NOMO-1 (cell line): ENCODE measurements at regions not wholly inside any gene's neighbourhood (a gene's known extent, or its start where the extent isn't known, plus 50 kb on each side); places are given as distances from the start of the nearest gene placed in this dataset.
"Not testable (repeated sequence)": the region's sequence is repeated elsewhere in the genome, so short reads cannot be mapped to it uniquely, and the experiment has no call there.

Experiments
- DNase-seq, 2 experiments: peaks; one replicate each; lab custom pipeline; 2025; ENCODE audit not compliant: unreplicated experiment in 2 of 2; lab: John Stamatoyannopoulos, UW

GRCh38 chr5:37971483-37972024 lies 131.7 kb upstream of the GDNF start:
- no peak for DNase-seq

GRCh38 chr5:37966871-37967270 lies 127.0 kb upstream of the GDNF start:
- DNase-seq, result no peak

GRCh38 chr5:37966291-37966690 lies 126.5 kb upstream of the GDNF start:
- no peak for DNase-seq

GRCh38 chr5:37962389-37962788 lies 122.5 kb upstream of the GDNF start:
- DNase-seq, result no peak

- DNase-seq, result no peak
Observed at GRCh38 chr5:37957218-37957617, 117.4 kb upstream of the GDNF start.

- DNase-seq, result no peak
Observed at GRCh38 chr5:37955748-37956147, 115.9 kb upstream of the GDNF start.

GRCh38 chr5:37954561-37954960 lies 114.7 kb upstream of the GDNF start:
- no peak for DNase-seq

GRCh38 chr5:37951946-37952721 lies 112.3 kb upstream of the GDNF start:
- DNase-seq, result no peak

- no peak for DNase-seq
Observed at GRCh38 chr5:37950436-37950835, 110.6 kb upstream of the GDNF start.

GRCh38 chr5:37945446-37945845 lies 105.6 kb upstream of the GDNF start:
- no peak for DNase-seq

- DNase-seq, result not testable (repeated sequence)
Observed at GRCh38 chr5:37943136-37943535, 103.3 kb upstream of the GDNF start.

- DNase-seq, result no peak
Observed at GRCh38 chr5:37940931-37941623, 101.2 kb upstream of the GDNF start.

GRCh38 chr5:37938861-37939260 lies 99.0 kb upstream of the GDNF start:
- no peak for DNase-seq

- DNase-seq, result no peak
Observed at GRCh38 chr5:37938076-37938852, 98.4 kb upstream of the GDNF start.

GRCh38 chr5:37936091-37936490 lies 96.2 kb upstream of the GDNF start:
- no peak for DNase-seq

GRCh38 chr5:37933576-37933975 lies 93.7 kb upstream of the GDNF start:
- no peak for DNase-seq

GRCh38 chr5:37932450-37932849 lies 92.6 kb upstream of the GDNF start:
- DNase-seq, result no peak

- no peak for DNase-seq
Observed at GRCh38 chr5:37931541-37931940, 91.7 kb upstream of the GDNF start.

GRCh38 chr5:37930350-37930749 lies 90.5 kb upstream of the GDNF start:
- DNase-seq, result no peak

GRCh38 chr5:37929791-37930190 lies 90.0 kb upstream of the GDNF start:
- no peak for DNase-seq

GRCh38 chr5:37927753-37928152 lies 87.9 kb upstream of the GDNF start:
- DNase-seq, result peak in 1 of 2 experiments; percentile 15
